ENCODE measurements at regions not wholly inside any gene's neighbourhood (a gene's known extent, or its start where the extent isn't known, plus 50 kb on each side); places are given as distances from the start of the nearest gene placed in this dataset.

DNA sequence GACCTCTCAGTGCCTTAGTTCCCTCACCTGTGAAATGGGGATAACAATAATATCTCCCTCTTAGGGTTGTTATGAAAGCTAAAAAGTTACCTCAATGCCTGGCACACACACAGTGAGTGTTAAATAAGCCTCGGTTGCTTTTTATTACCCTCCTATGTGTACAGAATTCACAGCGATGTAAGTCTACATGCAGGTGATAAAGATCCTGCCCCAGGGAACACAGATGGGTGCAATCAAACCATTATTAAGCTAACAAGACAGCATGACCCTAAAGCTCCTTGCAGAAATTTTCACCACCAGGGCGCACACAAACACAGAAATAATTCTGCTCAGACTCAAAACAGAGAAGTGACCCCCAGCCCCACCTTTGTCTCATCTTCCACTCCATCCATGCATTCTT lies 261.9 kb downstream of the SNX10 start:
- DNase-seq (ENCODE audit: low read depth), result no peak

DNA sequence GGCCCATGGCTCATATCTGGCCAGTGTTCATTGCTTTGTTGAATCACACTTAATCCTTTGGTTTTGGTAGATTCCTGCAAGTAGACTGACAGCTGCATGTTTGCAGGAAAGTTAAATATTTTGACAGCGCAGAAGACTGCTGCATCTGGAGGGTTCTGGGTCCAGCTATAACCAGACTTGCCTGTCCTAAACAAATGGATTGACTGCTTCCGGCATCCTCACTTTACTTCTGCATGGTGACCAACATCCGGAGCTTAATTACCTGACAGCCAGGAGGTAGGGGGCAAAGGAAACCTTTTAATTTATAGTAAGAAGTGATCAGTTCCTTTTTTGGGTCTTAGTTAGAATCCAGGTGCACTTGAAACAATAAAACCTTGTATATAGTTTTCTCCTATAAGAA lies 263.3 kb downstream of the SNX10 start:
- no peak for DNase-seq (ENCODE audit: low read depth)

DNA sequence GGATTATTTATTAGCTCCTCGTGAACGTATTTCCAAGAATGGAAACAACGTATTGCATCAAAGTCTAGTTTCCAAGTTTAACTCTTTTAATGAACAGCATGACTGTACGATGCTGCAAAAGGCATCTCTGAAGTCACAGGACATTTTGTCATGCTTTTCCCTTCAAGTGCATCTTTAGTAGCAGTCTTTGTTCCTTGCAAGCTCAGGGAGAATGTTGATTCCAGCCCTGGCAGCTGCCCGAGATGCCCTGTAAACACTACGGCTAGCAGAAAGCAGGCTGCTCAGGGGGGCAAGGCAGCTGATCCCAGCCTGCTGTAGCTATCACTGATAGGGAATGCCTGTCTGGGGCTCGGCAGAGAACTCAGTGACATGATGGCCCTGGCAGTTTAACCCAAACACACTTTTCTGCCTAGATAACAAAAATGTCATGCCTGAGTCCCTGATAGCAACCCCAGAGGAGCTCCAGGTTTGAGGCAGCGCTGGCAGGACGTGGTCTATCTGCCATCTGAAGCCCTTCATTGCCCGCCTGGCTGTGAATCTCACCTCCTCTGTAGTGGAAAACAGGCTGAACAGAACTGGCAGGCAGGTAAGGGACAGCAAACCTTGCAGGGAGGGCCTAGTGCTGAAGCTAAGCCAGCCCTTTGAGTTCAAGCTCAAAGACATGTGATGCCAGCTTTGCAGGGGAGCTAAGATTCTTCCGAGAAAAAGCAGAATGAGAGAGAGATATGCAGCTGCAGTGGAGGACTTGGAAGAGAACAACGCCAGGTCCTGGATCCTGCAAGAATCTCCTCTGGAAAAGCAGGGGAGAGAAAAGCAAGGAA lies 264.6 kb downstream of the SNX10 start:
- DNase-seq (ENCODE audit: low read depth), result no peak

DNA sequence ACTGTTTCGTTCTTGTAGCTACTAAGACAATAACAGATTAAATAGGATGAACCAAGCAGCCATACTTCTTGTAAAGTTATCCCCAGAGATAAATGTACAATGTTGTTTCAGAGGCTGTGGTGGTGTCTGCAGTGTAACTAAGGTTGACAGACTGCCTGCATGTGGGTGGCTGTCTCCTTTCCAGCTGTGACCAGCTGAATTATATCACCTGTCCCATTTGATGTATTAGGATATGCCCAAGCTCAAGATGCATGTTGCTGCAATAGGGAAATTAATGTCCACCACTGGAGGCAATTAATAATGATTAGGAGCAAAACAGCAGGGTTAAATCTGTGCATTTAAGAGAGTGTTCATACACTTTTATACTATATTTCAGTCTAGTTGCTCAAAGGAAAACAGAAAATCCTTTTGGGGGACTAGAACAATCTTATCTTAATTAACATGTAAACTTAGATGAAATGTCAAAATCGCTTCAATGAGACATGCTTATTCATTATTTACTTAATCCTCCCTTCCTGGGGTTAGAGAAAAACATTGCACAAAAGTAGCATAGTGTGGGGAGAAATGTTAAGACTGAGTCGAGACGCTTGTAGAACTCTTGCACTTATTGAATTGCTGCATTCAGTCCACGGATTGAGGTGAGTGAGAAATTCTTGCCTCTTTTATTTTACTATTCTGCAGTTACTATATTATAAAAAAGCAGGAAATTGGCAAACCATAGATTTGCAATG lies 269.0 kb downstream of the SNX10 start:
- no peak for DNase-seq (ENCODE audit: low read depth)

DNA sequence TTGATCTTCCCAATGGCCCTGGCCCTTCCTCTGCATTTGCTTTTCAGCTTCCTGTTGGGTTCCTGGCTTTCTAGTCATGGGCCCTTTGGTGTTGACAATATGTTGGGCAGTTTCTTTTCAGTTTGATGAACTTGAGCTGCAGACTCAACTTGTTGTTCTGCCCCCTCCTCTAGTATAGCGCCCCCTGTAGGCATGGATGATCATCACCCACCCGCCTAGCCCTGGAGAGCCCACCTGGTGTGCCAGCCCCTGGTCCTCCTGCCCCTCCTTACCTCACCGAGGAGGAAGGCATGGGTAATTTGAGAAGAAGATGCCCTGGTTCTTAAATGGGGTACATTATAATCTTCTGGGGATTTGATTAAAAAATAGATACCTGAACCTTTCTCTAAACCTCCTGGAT lies 271.2 kb downstream of the SNX10 start:
- no peak for DNase-seq (ENCODE audit: low read depth)

DNA sequence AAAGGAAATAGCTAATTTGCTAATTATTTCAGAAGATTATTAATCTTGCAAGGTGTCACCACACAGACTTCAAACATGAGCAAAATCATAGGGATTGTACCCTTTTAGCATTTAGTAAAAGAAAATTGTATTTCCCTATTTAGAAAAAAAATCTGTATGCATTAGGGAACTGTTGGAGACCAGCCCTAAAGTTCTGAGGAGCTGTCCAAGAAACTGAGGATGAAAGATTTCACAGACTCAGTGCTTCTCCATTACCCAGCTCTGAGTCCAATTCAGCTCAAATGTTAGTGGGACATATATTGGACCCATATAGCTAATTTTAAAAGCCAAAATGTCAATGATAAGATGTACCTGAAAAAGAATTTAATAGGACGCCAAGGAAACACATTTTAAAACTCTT lies 271.7 kb downstream of the SNX10 start:
- no peak for DNase-seq (ENCODE audit: low read depth)

DNA sequence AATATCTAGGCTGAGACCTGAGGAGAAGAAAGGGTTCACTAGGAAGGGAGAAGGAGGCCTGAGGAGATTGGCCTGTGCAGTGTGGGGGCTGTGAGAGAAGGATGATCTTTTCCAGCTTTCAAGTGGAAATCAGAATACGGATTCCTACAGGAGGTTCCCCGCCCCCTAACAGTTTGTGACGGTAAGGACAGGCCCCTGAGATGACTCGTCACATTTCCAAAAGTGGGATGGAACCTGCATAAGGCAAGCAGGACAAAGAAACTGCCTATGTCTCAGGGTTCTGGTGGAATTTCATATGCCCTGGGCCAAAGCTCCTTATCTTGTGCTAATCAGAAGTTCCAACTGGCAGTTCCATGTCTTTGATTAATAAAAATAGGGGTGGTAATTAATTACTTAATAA lies 275.6 kb downstream of the SNX10 start:
- DNase-seq (ENCODE audit: low read depth), result no peak

DNA sequence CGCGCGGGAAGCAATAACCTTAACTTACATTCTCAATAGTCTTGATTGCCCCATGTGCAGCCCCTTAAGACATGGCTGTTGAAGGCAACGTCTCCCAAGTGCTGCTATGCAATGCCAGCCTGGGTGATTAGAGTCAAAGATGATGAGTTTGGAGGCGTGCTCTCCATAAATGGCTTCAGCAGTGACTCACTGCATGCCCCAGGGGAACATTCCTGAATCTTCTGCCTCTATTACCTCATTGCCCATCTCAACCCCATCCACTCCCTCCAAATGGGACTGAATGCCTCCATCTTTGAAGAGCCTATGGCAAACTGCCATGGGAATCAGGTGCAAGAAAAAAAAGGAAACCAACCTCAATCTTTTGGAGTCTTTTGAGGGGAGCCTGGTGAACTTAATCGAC lies 282.8 kb downstream of the SNX10 start:
- DNase-seq (ENCODE audit: low read depth), result no peak

DNA sequence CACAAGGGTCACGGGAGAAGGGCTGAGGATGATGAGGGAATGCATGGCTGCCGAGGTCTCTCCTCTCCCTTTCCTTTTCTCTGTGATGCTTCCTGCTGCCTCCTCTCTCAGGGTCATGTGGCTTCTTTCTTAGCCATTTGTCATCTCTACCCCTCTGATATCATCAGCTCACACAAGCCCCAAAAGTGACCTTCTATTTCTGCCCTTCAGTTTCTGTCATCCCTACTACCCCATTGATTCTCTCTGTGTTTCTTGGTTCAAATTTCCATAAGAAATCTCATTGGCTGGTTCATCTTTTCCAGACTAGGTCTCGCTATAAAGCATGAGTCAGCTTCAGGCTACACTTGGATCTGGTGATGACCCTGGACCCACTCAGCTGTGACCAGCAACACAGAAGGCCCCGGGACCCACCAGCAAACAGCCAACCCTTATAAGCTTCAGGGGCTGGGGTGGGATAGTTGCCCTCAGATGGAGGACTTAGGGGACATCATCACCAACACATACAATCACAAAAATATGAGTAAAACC lies 284.3 kb downstream of the SKAP2 start:
- DNase-seq (ENCODE audit: low read depth), result no peak

DNA sequence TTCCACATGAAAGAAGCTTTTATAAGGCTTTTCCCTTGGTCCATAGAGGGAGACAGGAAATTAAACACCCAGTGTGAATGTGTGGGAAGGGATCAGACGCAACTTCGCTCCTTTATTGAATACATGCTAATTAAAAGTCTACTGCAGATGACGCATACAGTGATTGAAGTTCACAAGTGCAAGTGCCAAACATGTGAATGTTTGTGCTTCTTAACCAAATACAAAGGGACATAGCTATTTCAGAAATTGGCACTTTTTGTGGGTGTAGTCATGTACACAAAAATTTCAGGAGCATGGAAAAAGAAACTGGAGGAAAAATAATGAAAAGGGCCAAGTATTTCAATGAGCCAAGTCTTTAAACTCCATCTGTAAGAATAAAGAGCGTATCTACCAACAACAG lies 283.7 kb downstream of the SKAP2 start:
- no peak for DNase-seq (ENCODE audit: low read depth)

DNA sequence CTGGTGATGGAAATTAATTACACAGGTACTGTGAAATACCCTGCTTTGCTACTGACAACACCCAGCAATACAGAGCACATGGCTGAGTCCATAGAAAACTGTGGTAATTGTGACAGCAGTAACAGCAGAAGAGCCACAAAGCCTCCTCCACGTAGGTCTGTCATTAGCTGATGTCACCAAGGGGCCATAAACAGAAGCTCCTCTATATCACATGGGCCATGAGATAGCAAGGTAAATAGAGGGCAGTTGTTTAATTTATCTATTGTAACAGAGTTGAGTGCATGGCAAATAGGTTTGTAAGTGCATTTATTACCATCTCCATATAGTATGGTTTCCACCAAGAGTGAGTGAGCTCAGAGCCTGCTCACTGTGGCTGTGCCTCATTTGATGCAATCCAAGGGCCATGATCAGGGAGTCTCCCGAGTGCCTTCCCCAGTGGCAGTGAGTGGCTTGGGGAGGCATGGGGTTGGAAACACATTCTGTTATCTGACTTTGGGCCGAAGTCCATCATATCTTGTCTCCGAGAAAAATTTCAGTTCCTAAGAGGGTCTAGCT lies 281.2 kb downstream of the SKAP2 start:
- no peak for DNase-seq (ENCODE audit: low read depth)

DNA sequence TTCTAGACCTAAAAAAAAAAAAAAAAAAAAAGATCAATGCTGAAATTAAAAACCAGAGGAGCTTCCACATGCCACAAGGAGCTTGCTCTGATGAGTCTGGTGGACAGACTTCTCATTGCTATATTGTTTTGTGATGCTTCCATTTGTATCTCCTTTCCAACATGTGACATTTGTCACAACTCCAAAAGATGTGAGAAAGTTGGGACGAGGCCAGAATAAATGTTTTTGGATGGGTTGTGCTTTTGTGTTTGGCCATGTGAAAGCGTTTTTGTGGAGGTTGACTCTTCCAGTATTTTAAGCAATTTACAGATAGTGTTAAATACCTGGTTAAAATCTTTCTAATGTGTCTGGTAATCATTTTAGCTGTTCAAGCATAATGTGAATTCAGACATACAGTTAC lies 280.1 kb downstream of the SKAP2 start:
- no peak for DNase-seq (ENCODE audit: low read depth)

DNA sequence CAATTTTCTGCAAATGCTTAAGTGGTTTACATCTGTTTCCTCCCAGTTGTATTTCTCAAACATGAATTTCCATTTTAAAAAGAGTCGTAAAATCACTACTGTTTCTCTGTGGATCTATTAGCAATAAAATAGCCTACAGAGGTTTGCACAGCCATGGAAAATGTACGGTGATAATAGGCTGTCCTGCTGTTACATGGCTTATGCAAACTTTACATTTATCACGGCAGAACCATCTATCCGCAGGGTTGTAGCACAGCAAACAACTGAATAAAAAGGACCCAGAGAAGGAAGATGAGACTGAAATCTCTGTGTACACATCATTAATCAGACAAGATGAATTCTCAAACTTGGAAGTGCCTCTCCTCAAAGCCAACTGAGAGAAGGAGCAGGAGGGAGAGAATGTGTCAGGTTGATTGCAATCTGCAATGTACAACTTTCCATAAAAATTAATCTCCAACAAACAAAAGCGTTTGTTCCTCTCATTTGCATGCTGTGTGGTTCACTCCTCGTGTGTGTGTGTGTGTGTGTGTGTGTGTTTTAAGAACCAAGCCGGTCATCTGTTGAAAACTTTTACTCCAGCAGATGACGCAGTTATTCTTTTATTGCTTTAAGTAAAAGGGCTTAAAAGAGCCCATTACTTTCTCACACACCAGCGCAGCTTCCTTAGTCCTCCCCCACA lies 279.3 kb downstream of the SKAP2 start:
- DNase-seq (ENCODE audit: low read depth), result no peak

DNA sequence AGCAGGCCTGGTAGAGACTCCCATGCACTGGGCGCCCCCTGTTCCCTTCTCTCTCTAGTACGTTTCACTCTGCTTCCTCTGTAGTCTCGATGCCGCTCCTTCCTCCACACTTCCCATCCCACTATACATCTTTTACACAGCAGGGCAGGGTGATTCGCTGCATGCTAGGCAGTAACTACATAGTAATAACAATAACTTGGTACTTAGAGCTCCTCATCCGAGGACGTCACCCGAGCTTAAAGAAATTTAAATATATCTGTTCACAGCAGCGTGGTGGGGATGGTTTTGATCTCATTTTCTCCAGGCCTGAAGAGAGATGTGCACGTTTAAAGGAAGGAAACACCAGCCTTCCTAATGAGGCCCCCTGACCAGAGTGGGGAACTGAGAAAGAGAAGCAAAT lies 276.9 kb downstream of the SKAP2 start:
- no peak for DNase-seq (ENCODE audit: low read depth)

DNA sequence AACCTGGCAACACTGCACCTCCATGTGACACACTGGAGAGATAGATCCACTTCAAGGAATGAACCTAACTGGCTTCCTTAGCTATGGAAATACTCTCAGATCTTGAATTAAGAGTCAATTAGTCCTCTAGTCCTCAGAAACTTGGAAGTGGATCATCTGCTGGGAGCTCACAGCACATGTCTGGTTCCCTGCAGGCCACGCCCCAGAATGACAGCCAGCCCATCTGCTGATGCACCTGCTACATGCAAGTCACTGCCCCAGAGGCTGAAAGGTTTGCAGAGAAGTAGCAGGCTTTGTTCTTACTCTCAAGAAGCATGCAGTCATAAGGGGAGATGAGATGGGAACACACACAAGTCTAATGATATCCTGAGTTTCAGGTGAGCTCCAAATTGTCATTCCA lies 275.9 kb downstream of the SKAP2 start:
- DNase-seq (ENCODE audit: low read depth), result no peak

DNA sequence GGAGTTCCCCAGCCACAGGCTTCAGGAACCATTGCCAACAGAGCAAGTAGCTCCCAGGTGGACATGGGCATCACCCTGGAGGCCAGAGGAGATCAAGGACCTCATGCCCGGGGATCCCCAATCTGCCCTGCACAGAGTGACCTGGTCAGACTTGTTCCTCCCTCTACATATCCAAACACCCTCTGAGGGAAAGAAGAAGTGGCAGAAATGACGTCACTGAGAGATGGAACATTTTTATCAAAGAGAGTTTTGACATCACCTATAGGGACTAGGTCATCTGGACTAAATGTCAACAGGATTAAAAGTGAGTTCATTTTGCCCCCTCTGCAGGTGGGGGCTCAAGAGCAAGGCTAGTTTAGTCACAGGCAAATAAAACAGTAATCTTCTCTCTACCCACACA lies 273.7 kb downstream of the SKAP2 start:
- DNase-seq (ENCODE audit: low read depth), result no peak

DNA sequence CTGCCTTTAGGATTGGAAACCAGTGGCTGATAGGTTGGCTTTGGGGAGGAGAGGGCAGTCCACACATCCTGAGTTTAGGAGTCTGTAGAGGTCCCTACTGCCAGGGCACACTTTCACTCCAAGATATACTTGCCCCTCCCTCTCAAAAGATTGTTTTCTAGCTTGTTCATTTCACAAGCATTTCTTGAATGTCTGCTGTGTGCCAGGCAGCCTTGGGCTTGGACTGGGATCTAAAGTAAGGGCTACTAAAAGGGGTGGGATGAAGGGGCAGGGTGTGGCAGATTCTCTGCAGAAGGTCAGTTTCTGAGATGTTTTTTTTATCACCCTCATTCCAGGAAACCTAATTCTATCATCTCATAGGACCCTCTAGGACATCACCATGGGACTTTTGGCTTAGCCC lies 272.4 kb downstream of the SKAP2 start:
- DNase-seq (ENCODE audit: low read depth), result no peak

DNA sequence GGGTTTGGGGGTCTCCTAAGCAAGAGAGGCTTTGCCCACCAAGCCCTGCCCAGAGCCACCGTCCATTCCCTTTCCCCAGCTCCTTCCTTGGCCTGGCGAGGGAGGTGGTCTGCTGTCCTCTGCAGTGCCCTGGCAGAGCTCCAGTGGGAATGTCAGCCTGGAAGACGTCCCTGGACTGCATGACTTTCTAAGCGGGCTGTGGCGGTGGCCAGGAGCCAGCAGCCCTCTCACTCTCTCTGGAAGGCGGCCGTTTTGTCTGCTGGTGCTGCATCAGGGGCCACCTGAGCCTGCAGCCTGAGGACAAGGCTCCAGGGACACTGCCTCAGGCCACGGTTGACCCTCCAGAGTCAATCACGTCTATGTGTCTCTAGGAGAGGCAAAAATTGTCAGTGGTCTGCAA lies 271.0 kb downstream of the SKAP2 start:
- no peak for DNase-seq (ENCODE audit: low read depth)

DNA sequence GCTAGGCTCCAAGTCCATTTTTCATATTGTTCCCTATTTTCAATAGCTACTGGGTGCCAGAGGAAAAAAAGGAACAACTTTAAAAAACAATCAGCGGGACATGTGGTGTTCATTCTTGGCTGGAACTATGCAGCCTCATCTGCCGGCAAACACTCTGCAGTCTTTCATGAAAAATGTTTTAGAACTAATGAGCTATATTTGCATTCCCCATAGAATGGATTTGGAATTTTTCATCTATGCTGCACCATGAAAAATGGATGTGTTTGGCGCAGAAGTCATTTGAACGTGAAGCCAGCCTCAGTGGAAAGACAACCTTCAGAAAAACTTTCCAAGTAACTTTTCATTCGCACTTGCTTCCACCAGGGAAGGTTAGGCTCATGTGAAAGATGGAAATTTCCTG lies 270.5 kb downstream of the SKAP2 start:
- no peak for DNase-seq (ENCODE audit: low read depth)

DNA sequence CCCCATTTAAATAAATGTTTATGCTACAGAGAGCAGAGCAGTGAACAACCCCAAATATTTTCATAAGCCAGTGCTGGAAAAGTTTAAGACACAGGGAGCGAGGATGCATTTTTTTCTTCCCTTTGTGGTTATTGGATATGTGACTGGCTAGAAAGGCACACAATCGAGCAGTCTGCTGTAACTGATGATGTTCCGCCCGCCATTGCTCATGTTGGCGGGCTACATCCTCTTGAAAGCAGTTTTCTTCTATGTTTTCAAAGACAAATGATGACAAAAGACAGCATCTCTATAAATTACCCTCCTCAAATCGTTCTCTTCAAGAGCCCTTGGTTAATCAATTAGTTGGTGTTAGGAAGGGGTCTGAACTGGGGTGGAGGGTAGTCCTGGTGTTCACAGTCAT lies 269.8 kb downstream of the SKAP2 start:
- DNase-seq (ENCODE audit: low read depth), result no peak

DNA sequence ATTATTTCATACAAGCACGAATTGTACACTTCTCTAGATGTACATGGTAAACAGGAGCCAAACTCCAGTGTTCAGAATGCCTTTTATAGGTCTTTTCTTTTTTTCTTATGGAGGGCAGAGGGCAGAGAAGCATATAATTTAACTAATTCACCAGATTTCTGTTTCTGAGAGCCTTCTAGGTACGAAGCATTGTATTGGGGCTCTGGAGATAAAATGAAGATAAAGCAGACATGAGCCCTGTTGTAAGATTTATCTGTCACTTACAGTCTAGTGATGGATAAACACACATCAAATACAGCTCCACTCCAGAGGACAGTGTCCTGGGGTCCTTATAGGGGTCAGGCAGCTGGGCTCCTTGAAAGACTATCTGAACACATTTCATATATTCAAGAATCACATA lies 265.5 kb downstream of the SKAP2 start:
- no peak for DNase-seq (ENCODE audit: low read depth)

DNA sequence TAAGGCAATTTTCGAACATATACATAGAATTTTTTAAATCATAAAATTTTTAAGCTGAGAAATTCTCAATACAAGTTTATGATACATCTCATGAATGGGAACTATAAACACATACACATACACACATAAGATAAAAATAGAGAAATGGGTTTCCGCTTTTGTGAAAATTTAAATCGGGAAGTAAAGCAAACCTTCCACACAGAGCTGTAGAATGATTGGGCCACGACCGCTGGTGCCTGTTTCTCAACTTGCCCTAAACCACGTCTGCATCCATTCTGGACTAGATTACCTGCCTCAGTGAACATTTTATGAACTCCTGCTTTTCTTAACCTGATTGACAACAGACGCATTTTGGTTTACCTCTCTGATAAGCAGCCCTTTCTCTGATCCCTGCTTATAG lies 264.4 kb downstream of the SKAP2 start:
- no peak for DNase-seq (ENCODE audit: low read depth)

DNA sequence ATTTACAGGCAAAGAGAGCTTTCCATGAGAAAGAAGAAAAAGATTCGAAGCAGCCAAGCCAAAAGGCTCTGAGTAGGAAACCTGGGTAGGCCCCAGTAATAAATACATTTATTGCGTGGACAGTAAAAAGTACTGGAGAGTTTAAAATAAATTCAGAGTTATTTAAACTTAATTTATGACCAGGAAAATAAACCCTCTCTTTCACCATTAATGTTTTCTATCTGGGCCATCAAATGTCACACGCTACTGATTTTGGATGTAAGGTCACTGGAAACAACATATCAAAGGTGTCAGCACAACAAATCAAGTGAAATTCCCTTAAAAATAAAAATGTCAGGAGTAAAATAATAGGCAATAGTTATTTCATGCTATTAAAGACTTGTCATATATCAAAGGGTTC lies 264.0 kb downstream of the SKAP2 start:
- DNase-seq (ENCODE audit: low read depth), result no peak
